ENCODE measurements at regions not wholly inside any gene's neighbourhood (a gene's known extent, or its start where the extent isn't known, plus 50 kb on each side); places are given as distances from the start of the nearest gene placed in this dataset.
"Not testable (repeated sequence)": the region's sequence is repeated elsewhere in the genome, so short reads cannot be mapped to it uniquely, and the experiment has no call there.

DNA sequence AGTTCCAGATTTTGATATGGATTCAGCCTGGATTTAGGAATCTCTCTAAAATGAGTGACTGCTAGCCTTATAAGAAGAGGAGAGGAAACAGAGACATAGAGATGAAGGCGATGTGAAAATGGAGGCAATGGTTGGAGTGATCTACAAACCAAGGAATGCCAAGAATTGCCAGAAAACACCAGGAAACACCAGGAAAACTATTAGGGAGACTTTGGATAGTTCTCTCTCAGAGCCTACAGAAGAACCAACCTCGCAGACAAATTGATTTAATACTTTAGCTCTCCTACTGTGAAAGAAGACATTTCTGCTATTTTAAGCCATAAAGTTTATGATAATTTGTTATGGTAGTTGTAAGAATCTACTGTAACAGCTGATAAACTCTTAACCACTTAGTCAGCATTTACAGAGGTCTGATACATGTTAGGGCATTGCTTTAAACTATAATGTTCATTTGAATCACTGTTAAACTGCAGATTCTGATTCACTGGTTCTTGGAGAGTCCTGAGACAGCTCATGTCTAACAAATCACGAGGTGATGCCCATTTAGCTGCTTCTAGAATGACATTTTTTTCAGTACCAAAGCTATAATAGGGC, 1702.6 kb upstream of the LRRTM1 start:
- TF ChIP-seq, protein P1, sequence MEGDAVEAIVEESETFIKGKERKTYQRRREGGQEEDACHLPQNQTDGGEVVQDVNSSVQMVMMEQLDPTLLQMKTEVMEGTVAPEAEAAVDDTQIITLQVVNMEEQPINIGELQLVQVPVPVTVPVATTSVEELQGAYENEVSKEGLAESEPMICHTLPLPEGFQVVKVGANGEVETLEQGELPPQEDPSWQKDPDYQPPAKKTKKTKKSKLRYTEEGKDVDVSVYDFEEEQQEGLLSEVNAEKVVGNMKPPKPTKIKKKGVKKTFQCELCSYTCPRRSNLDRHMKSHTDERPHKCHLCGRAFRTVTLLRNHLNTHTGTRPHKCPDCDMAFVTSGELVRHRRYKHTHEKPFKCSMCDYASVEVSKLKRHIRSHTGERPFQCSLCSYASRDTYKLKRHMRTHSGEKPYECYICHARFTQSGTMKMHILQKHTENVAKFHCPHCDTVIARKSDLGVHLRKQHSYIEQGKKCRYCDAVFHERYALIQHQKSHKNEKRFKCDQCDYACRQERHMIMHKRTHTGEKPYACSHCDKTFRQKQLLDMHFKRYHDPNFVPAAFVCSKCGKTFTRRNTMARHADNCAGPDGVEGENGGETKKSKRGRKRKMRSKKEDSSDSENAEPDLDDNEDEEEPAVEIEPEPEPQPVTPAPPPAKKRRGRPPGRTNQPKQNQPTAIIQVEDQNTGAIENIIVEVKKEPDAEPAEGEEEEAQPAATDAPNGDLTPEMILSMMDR (IDR thresholded peaks at IDR 0.05; ENCODE audit: extremely low read depth, insufficient read depth, missing control alignments): no peak
- in situ Hi-C loops (cut with MboI; ENCODE audit: low pct_unique_long_range_greater_than_20kb, low sequenced_read_pairs, unreplicated experiment): no loop called here
- no peak for DNase-seq (ENCODE audit: low spot score)

DNA sequence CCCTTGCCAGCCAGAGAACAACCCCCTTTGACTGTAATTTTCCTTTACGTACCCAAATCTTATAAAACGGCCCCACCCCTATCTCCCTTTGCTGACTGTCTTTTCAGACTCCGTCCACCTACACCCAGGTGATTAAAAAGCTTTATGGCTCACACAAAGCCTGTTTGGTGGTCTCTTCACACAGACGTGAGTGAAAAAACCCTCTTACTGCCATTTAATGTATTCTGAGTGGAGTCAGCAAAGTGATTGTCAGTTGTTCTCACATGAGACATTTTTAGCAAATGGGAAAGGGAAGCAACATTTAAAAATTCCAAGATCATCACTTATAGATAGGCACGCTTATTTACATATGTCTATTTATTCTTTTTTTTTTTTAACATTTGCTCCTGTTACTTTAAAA, 1701.3 kb upstream of the LRRTM1 start:
- in situ Hi-C loops (cut with MboI; ENCODE audit: low pct_unique_long_range_greater_than_20kb, low sequenced_read_pairs, unreplicated experiment): not testable (repeated sequence)

DNA sequence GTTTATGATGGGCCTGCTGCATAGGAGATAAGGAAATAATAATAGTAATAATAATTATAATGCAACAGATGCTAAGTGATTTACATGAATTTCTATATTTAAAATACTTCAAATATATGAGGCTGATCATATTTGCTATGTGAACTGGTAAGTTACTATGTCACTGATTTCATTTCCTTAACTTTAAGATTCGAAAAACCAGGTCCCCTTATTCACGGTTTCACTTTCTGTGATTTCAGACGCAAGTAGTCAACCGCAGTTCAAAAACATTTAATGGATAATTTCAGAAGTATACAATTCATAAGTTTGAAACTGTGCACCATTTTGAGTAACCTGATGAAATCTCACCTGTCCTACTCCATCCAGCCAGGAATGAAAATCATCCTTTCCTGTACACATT, 1697.1 kb upstream of the LRRTM1 start:
- TF ChIP-seq, protein P1 (IDR thresholded peaks at IDR 0.05; ENCODE audit: extremely low read depth, insufficient read depth, missing control alignments): no peak
- in situ Hi-C loops (cut with MboI; ENCODE audit: low pct_unique_long_range_greater_than_20kb, low sequenced_read_pairs, unreplicated experiment): no loop called here
- no peak for DNase-seq (ENCODE audit: low spot score)

More for the DNA sequence above, 1701.3 kb upstream of the LRRTM1 start:
- not testable (repeated sequence) for DNase-seq (ENCODE audit: low spot score)

DNA sequence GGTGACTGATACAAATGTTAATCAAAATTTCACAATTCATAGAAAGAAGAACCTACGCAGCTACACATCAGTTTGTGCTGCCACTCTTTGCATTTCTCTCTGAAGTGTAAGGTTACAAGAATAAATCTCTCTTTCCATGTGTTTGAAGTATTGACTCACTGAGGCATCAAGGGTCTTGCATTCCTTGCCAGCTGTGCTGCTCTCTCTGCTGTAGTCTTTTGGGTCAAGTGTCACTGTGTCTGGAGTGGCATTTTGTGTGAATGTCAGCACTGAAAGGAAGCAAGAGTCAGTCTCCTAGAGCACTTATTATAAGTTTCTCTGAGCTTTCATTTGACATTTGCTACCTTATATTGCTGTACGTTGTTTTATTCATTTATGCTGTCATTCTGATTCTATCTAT, 1696.1 kb upstream of the LRRTM1 start:
- TF ChIP-seq, protein P1 (IDR thresholded peaks at IDR 0.05; ENCODE audit: extremely low read depth, insufficient read depth, missing control alignments): no peak
- DNase-seq (ENCODE audit: low spot score): no peak
- in situ Hi-C loops (cut with MboI; ENCODE audit: low pct_unique_long_range_greater_than_20kb, low sequenced_read_pairs, unreplicated experiment): no loop called here

DNA sequence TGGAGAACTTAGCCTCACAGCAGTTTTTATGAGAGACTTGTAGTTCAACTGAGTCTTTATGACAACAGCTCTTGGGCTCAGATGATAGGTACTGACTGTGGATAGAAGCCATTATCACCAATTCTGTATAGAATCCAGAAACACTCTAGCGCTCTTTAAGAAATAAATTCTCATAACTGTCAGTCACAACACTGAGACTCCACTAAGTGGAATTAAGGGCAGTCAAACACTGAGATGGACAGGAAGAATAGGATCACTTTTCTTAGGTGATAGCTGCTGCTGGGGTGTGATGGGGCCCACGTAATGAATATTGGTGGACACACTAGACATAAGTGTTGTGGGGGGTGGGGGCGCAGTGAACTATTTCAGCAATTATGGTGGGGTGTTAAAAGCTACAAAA, 1691.8 kb upstream of the LRRTM1 start:
- no peak for DNase-seq (ENCODE audit: low spot score)
- in situ Hi-C loops (cut with MboI; ENCODE audit: low pct_unique_long_range_greater_than_20kb, low sequenced_read_pairs, unreplicated experiment): no loop called here
- TF ChIP-seq, protein P1 (IDR thresholded peaks at IDR 0.05; ENCODE audit: extremely low read depth, insufficient read depth, missing control alignments): no peak

DNA sequence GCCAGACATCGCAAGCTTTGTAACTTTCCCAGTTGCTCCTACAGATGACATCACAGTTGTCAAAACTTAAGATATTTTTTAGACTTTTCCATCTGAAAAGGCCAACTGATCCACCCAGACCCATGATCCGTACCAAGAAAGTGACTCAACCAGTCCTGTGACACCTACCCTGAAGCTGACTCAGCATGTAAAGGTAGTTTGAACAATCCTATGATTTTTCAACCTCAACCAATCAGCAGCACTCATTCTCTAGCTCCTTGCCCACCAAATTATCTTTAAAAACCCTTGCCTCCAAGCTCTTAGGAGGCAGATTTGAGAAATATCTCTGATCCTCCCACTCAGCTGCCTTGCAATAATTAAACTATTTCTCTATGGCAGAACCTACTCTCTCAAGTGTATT, 1686.7 kb upstream of the LRRTM1 start:
- no peak for DNase-seq (ENCODE audit: low spot score)
- TF ChIP-seq, protein P1 (IDR thresholded peaks at IDR 0.05; ENCODE audit: extremely low read depth, insufficient read depth, missing control alignments): no peak
- in situ Hi-C loops (cut with MboI; ENCODE audit: low pct_unique_long_range_greater_than_20kb, low sequenced_read_pairs, unreplicated experiment): no loop called here

DNA sequence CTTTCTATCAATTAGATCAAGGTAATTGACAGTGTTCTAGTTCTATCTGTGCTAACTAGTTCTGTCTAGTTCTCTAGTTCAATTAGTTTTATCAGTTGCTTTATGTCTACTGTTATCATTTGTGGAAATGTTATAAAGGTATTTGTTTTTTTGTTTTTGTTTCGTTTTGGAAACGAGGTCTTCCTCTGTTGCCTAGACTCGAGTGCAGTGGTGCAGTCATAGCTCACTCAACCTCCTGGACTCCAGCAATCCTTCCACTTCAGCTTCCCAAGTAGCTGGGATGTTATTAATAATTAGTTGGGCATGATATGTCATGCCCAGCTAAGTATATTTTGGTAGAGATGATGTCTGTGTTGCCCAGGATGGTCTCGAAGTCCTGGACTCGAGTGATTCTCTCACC, 1682.8 kb upstream of the LRRTM1 start:
- no peak for DNase-seq (ENCODE audit: low spot score)
- in situ Hi-C loops (cut with MboI; ENCODE audit: low pct_unique_long_range_greater_than_20kb, low sequenced_read_pairs, unreplicated experiment): no loop called here
- TF ChIP-seq, protein P1 (IDR thresholded peaks at IDR 0.05; ENCODE audit: extremely low read depth, insufficient read depth, missing control alignments): no peak

All from GM13977 (cell line).